HepG2 (cell line): ENCODE measurements at regions not wholly inside any gene's neighbourhood (a gene's known extent, or its start where the extent isn't known, plus 50 kb on each side); places are given as distances from the start of the nearest gene placed in this dataset.

Source experiments
- ATAC-seq: fragments of 200-7000 bp; cut with Tn5 transposase; 3 replicates; pipeline ENCODE4 v1.9.1; 2020; ENCODE audit warnings: mild to moderate bottlenecking, moderate library complexity
- BruUV-seq: library from RNA; stranded (reverse); fragments of 400-500 nt; replicated peaks from 2 replicates; lab custom pipeline; 2021; lab: Mats Ljungman, UMichigan
- CTCF ChIA-PET: fragments of 300-600 bp; formaldehyde crosslinking; extraction: SDS; loops from one replicate; lab custom pipeline; 2021; ENCODE audit warnings: low total read pairs, inconsistent platforms, low intra/inter-chr PET ratio; lab: Yijun Ruan, JAX
- POLR2A ChIA-PET: fragments of 350-600 bp; sonication (Branson Sonifier 250); formaldehyde crosslinking; loops from one replicate; lab custom pipeline; 2020; ENCODE audit warnings: antibody characterized with exemption, inconsistent platforms; lab: Yijun Ruan, JAX
- DNase-seq: peaks from one replicate; pipeline ENCODE4 v3.0.0-alpha.2; 2015; ENCODE audit warnings: low spot score
- FAIRE-seq: peaks from 3 replicates; lab custom pipeline; 2011; peaks lifted over from hg19 to GRCh38; lab: Jason Lieb, UNC
- H2AFZ ChIP-seq: one replicate; pipeline ENCODE4 v1.6.1; 2011; ENCODE audit warnings: low read length, inconsistent platforms
- H3K27ac ChIP-seq: fragments of 300-600 bp; 3 replicates; pipeline ENCODE4 v1.8.0; 2011; ENCODE audit warnings: mixed run types, mild to moderate bottlenecking, mixed read lengths, low read length, inconsistent platforms; ENCODE audit not compliant: insufficient read depth; ENCODE audit errors: extremely low read length
- H3K27me3 ChIP-seq, 2 experiments: fragments of 200-600 bp in 1 of 2; 2 replicates in 1 of 2; 3 replicates in 1 of 2; pipeline versions ENCODE4 v1.6.0 to v1.8.0; 2011; ENCODE audit warnings: low read length in 2 of 2, mild to moderate bottlenecking in 2 of 2, moderate library complexity in 2 of 2, inconsistent platforms in 1 of 2; ENCODE audit not compliant: insufficient read depth in 2 of 2, control insufficient read depth in 1 of 2
- H3K36me3 ChIP-seq, 2 experiments: fragments of 200-600 bp in 1 of 2; replicated peaks in 1 of 2; 2 replicates in 1 of 2; 3 replicates in 1 of 2; pipeline versions ENCODE4 v1.5.1 to v1.8.0; 2011; ENCODE audit warnings: low read length in 2 of 2, inconsistent platforms in 1 of 2; ENCODE audit not compliant: insufficient read depth in 2 of 2, control insufficient read depth in 1 of 2
- H3K4me1 ChIP-seq: 2 replicates; pipeline ENCODE4 v1.5.1; 2012; ENCODE audit warnings: low read length, inconsistent platforms; ENCODE audit not compliant: insufficient read depth
- H3K4me2 ChIP-seq: 2 replicates; pipeline ENCODE4 v1.6.0; 2011; ENCODE audit warnings: low read depth, low read length, inconsistent platforms
- H3K4me3 ChIP-seq, 3 experiments: fragments of 200-600 bp in 1 of 3; sonication (generic), shearing (Covaris generic) in 1 of 3; replicated peaks in 1 of 3; 2 replicates each; pipeline ENCODE4 v1.5.1; 2011 to 2016; ENCODE audit warnings: low read length in 3 of 3, inconsistent platforms in 2 of 3, low read depth in 2 of 3, mild to moderate bottlenecking in 2 of 3, control low read depth in 1 of 3, mixed read lengths in 1 of 3; ENCODE audit not compliant: insufficient read depth in 1 of 3
- H3K79me2 ChIP-seq: one replicate; pipeline ENCODE4 v1.6.1; 2011; ENCODE audit warnings: low read length, inconsistent platforms; ENCODE audit not compliant: insufficient read depth
- H3K9ac ChIP-seq: 2 replicates; pipeline ENCODE4 v1.6.0; 2011; ENCODE audit warnings: mild to moderate bottlenecking, low read depth, low read length, inconsistent platforms; ENCODE audit not compliant: insufficient read depth
- H3K9me3 ChIP-seq: 2 replicates; pipeline ENCODE4 v1.5.1; 2012; ENCODE audit warnings: mild to moderate bottlenecking, low read length
- H4K20me1 ChIP-seq: 2 replicates; pipeline ENCODE4 v1.6.0; 2011; ENCODE audit warnings: inconsistent platforms, mild to moderate bottlenecking, low read length, moderate library complexity; ENCODE audit not compliant: insufficient read depth
- FOXO1 ChIP-seq: sonication (generic); formaldehyde crosslinking; IDR thresholded peaks from 2 replicates; pipeline ENCODE4 v1.4.0; 2020; ENCODE audit warnings: missing genetic modification reagents
- HNF4G ChIP-seq, 2 experiments: sonication (generic) in 1 of 2; formaldehyde crosslinking in 1 of 2; IDR thresholded peaks; 2 replicates each; pipeline versions ENCODE4 v1.4.0 to v1.6.1; 2011 to 2020; ENCODE audit warnings: borderline replicate concordance in 2 of 2, low read depth in 2 of 2, mild to moderate bottlenecking in 2 of 2, low read length in 1 of 2, missing genetic modification reagents in 1 of 2, moderate library complexity in 1 of 2
- NR3C1 ChIP-seq: sonication (generic); formaldehyde crosslinking; IDR thresholded peaks from 2 replicates; pipeline ENCODE4 v1.4.0; 2020; ENCODE audit warnings: missing genetic modification reagents
- ZNF407 ChIP-seq: sonication (generic); formaldehyde crosslinking; IDR thresholded peaks from one replicate; pipeline ENCODE4 v1.5.1; 2020; ENCODE audit warnings: mild to moderate bottlenecking, missing genetic modification reagents; ENCODE audit errors: not compliant biosample characterization
- ZNF775 ChIP-seq: sonication (generic); formaldehyde crosslinking; IDR thresholded peaks from 2 replicates; pipeline ENCODE4 v1.4.0; 2020; ENCODE audit warnings: missing genetic modification reagents, mild to moderate bottlenecking, moderate library complexity, borderline replicate concordance
- WGBS: methylation state at CpG from one replicate; pipeline ENCODE4 v1.1.6; 2017; ENCODE audit warnings: low lambda C conversion rate; 5-methylcytosine and 5-hydroxymethylcytosine counted together
- in situ Hi-C: cut with HindIII; loops from 2 replicates; pipeline ENCODE4 v1.10.0; 2017; ENCODE audit warnings: low pct_unique_long_range_greater_than_20kb; ENCODE audit not compliant: extremely low pct_ligation_motif_present
- intact Hi-C: fragments of 100-400 bp; cut with micrococcal nuclease; formaldehyde crosslinking; loops from one replicate; pipeline ENCODE4 v1.10.0; 2022; ENCODE audit not compliant: unreplicated experiment
- TF ChIP-seq, protein P1 (sequence below): sonication (generic); formaldehyde crosslinking; IDR thresholded peaks from 2 replicates; pipeline ENCODE4 v1.4.0; 2020; ENCODE audit warnings: missing genetic modification reagents
- TF ChIP-seq, protein P2 (sequence below): sonication (generic); formaldehyde crosslinking; IDR thresholded peaks from 2 replicates; pipeline ENCODE4 v1.4.0; 2020; ENCODE audit warnings: missing genetic modification reagents

- no peak overlapping the region for H3K4me2 ChIP-seq
- 89% methylated on average over 2 of the region's 2 CpGs for WGBS
- in situ Hi-C loops (no loop called here), intact Hi-C loops (no loop called here)
- peaks cover 17% of the 10 kb centered on the region; the same call in 1 of the 2 replicates for H3K9me3 ChIP-seq
- DNase-seq, result no peak
- no peak overlapping the region for H3K4me3 ChIP-seq
- BruUV-seq, result no TSS peak
- no peak overlapping the region for H2AFZ ChIP-seq
- H3K4me1 ChIP-seq, result no peaks in the 10 kb centered on the region
- no peak overlapping the region for H3K9ac ChIP-seq
- no peak for FAIRE-seq
- TF ChIP-seq ZNF775 (CRISPR knock-in tag), result no peak
- TF ChIP-seq, protein P1, sequence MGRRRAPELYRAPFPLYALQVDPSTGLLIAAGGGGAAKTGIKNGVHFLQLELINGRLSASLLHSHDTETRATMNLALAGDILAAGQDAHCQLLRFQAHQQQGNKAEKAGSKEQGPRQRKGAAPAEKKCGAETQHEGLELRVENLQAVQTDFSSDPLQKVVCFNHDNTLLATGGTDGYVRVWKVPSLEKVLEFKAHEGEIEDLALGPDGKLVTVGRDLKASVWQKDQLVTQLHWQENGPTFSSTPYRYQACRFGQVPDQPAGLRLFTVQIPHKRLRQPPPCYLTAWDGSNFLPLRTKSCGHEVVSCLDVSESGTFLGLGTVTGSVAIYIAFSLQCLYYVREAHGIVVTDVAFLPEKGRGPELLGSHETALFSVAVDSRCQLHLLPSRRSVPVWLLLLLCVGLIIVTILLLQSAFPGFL (CRISPR knock-in tag), result no peak
- TF ChIP-seq NR3C1 (CRISPR knock-in tag), result no peak
- TF ChIP-seq, protein P2, sequence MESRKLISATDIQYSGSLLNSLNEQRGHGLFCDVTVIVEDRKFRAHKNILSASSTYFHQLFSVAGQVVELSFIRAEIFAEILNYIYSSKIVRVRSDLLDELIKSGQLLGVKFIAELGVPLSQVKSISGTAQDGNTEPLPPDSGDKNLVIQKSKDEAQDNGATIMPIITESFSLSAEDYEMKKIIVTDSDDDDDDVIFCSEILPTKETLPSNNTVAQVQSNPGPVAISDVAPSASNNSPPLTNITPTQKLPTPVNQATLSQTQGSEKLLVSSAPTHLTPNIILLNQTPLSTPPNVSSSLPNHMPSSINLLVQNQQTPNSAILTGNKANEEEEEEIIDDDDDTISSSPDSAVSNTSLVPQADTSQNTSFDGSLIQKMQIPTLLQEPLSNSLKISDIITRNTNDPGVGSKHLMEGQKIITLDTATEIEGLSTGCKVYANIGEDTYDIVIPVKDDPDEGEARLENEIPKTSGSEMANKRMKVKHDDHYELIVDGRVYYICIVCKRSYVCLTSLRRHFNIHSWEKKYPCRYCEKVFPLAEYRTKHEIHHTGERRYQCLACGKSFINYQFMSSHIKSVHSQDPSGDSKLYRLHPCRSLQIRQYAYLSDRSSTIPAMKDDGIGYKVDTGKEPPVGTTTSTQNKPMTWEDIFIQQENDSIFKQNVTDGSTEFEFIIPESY (CRISPR knock-in tag), result no peak
- TF ChIP-seq ZNF407 (CRISPR knock-in tag), result no peak
- no peak for TF ChIP-seq HNF4G (IDR thresholded peaks at IDR 0.05; ENCODE audit: borderline replicate concordance, low read depth, low read length)
- TF ChIP-seq HNF4G (CRISPR knock-in tag; IDR thresholded peaks at IDR 0.05; ENCODE audit: borderline replicate concordance, low read depth), result no peak
- TF ChIP-seq FOXO1 (CRISPR knock-in tag), result no peak
- TF ChIP-seq, all 625 proteins: peak for 0
- no peaks in the 10 kb centered on the region for H4K20me1 ChIP-seq
- CTCF ChIA-PET, result no interaction called here
- POLR2A ChIA-PET, result no interaction called here
- no peaks in the 10 kb centered on the region for H3K79me2 ChIP-seq
- H3K27ac ChIP-seq, result no peak overlapping the region
- H3K27me3 ChIP-seq, result no peaks in the 10 kb centered on the region
- no peak for ATAC-seq
- H3K36me3 ChIP-seq, result no peaks in the 10 kb centered on the region
These were observed 95.7 kb upstream of the FAM47A start for GRCh38 chrX:34227804-34228203.
